ENCODE measurements at regions not wholly inside any gene's neighbourhood (a gene's known extent, or its start where the extent isn't known, plus 50 kb on each side); places are given as distances from the start of the nearest gene placed in this dataset.

DNA sequence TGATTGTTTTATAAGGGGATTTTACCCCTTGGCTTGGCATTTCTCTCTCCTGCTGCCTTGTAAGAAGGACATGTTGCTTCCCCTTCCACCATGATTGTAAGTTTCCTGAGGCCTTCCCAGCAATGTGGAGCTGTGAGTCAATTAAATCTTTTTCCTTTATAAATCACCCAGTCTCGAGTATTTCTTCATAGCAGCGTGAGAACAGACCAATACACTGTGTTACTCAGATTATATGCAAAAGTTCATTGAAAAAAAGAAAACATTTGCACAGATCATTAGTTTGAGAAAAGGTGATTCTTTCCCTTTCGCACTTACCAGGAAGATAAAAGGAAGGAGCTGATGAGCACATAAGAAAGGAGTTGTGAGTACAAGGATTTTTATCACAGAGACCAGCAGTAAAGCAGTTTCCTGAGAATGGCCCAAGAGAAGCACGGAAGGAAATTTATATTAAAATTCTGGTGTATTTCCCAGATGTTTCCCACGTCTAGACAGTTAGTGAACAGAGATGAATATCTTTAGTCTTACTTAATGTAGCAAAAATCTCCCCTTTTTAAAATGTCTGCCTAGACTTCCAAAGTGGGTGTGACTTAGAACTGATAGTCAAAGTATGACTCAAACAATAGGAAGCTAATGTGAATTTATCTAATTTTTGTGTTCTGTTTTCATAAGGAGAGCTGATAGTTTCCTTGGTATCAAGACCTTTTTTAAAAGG is 431.8 kb upstream of the SGCG start:
- TF ChIP-seq POLR2A (IDR thresholded peaks at IDR 0.05; ENCODE audit: low read length) (no peak), GATA1 (IDR thresholded peaks at IDR 0.05; ENCODE audit: low read depth, low read length) (no peak)
